ENCODE measurements at regions not wholly inside any gene's neighbourhood (a gene's known extent, or its start where the extent isn't known, plus 50 kb on each side); places are given as distances from the start of the nearest gene placed in this dataset.
"Not testable (repeated sequence)": the region's sequence is repeated elsewhere in the genome, so short reads cannot be mapped to it uniquely, and the experiment has no call there.

GRCh38 chr10:36533861-36534260 lies 591.5 kb upstream of the ANKRD30A start:
- FAIRE-seq (no peak), DNase-seq (ENCODE audit: insufficient read length, low spot score) (no peak)
- TF ChIP-seq TAF1 (IDR thresholded peaks at IDR 0.05; ENCODE audit: low read depth, low read length) (no peak), POLR2AphosphoS5 (IDR thresholded peaks at IDR 0.05; ENCODE audit: low read depth, low read length) (no peak), PAX5 (IDR thresholded peaks at IDR 0.05; ENCODE audit: insufficient read depth, low read length, severe bottlenecking) (no peak), SPI1 (IDR thresholded peaks at IDR 0.05; ENCODE audit: low read depth, low read length) (no peak), POLR2A (IDR thresholded peaks at IDR 0.05; ENCODE audit: low read depth, low read length) (no peak), POU2F2 (IDR thresholded peaks at IDR 0.05; ENCODE audit: low read depth, low read length) (no peak)

GRCh38 chr10:36533316-36533715 lies 592.1 kb upstream of the ANKRD30A start:
- TF ChIP-seq PAX5 (IDR thresholded peaks at IDR 0.05; ENCODE audit: insufficient read depth, low read length, severe bottlenecking) (no peak), SPI1 (IDR thresholded peaks at IDR 0.05; ENCODE audit: low read depth, low read length) (no peak), TAF1 (IDR thresholded peaks at IDR 0.05; ENCODE audit: low read depth, low read length) (no peak), POLR2AphosphoS5 (IDR thresholded peaks at IDR 0.05; ENCODE audit: low read depth, low read length) (no peak), POU2F2 (IDR thresholded peaks at IDR 0.05; ENCODE audit: low read depth, low read length) (no peak), POLR2A (IDR thresholded peaks at IDR 0.05; ENCODE audit: low read depth, low read length) (no peak)
- FAIRE-seq, result no peak
- no peak for DNase-seq (ENCODE audit: insufficient read length, low spot score)

GRCh38 chr10:36531621-36532020 lies 593.8 kb upstream of the ANKRD30A start:
- DNase-seq (ENCODE audit: insufficient read length, low spot score), result no peak
- TF ChIP-seq POU2F2 (IDR thresholded peaks at IDR 0.05; ENCODE audit: low read depth, low read length) (no peak), PAX5 (IDR thresholded peaks at IDR 0.05; ENCODE audit: insufficient read depth, low read length, severe bottlenecking) (no peak), SPI1 (IDR thresholded peaks at IDR 0.05; ENCODE audit: low read depth, low read length) (no peak), POLR2AphosphoS5 (IDR thresholded peaks at IDR 0.05; ENCODE audit: low read depth, low read length) (no peak), TAF1 (IDR thresholded peaks at IDR 0.05; ENCODE audit: low read depth, low read length) (no peak), POLR2A (IDR thresholded peaks at IDR 0.05; ENCODE audit: low read depth, low read length) (no peak)
- FAIRE-seq, result no peak

GRCh38 chr10:36526033-36526432 lies 599.4 kb upstream of the ANKRD30A start:
- FAIRE-seq (no peak), DNase-seq (ENCODE audit: insufficient read length, low spot score) (no peak)
- TF ChIP-seq POU2F2 (IDR thresholded peaks at IDR 0.05; ENCODE audit: low read depth, low read length), result no peak
- TF ChIP-seq POLR2A (IDR thresholded peaks at IDR 0.05; ENCODE audit: low read depth, low read length), result no peak

GRCh38 chr10:36524126-36524525 lies 601.3 kb upstream of the ANKRD30A start:
- not testable (repeated sequence) for FAIRE-seq

GRCh38 chr10:36519909-36520308 lies 605.5 kb upstream of the ANKRD30A start:
- FAIRE-seq (no peak), DNase-seq (ENCODE audit: insufficient read length, low spot score) (no peak)
- TF ChIP-seq SPI1 (IDR thresholded peaks at IDR 0.05; ENCODE audit: low read depth, low read length), result no peak
- no peak for TF ChIP-seq POU2F2 (IDR thresholded peaks at IDR 0.05; ENCODE audit: low read depth, low read length)
- TF ChIP-seq POLR2A (IDR thresholded peaks at IDR 0.05; ENCODE audit: low read depth, low read length), result no peak
- no peak for TF ChIP-seq TAF1 (IDR thresholded peaks at IDR 0.05; ENCODE audit: low read depth, low read length)
- TF ChIP-seq POLR2AphosphoS5 (IDR thresholded peaks at IDR 0.05; ENCODE audit: low read depth, low read length), result no peak
- no peak for TF ChIP-seq PAX5 (IDR thresholded peaks at IDR 0.05; ENCODE audit: insufficient read depth, low read length, severe bottlenecking)

More at GRCh38 chr10:36524126-36524525, 601.3 kb upstream of the ANKRD30A start:
- not testable (repeated sequence) for DNase-seq (ENCODE audit: insufficient read length, low spot score)

GRCh38 chr10:36516281-36516680 lies 609.1 kb upstream of the ANKRD30A start:
- no peak for FAIRE-seq
- DNase-seq (ENCODE audit: insufficient read length, low spot score), result no peak
- TF ChIP-seq SPI1 (IDR thresholded peaks at IDR 0.05; ENCODE audit: low read depth, low read length) (no peak), POLR2A (IDR thresholded peaks at IDR 0.05; ENCODE audit: low read depth, low read length) (no peak), POLR2AphosphoS5 (IDR thresholded peaks at IDR 0.05; ENCODE audit: low read depth, low read length) (no peak), POU2F2 (IDR thresholded peaks at IDR 0.05; ENCODE audit: low read depth, low read length) (no peak)

GRCh38 chr10:36515319-36515718 lies 610.1 kb upstream of the ANKRD30A start:
- DNase-seq (ENCODE audit: insufficient read length, low spot score) (no peak), FAIRE-seq (no peak)
- no peak for TF ChIP-seq POU2F2 (IDR thresholded peaks at IDR 0.05; ENCODE audit: low read depth, low read length)
- no peak for TF ChIP-seq POLR2A (IDR thresholded peaks at IDR 0.05; ENCODE audit: low read depth, low read length)
- TF ChIP-seq TAF1 (IDR thresholded peaks at IDR 0.05; ENCODE audit: low read depth, low read length), result no peak
- TF ChIP-seq POLR2AphosphoS5 (IDR thresholded peaks at IDR 0.05; ENCODE audit: low read depth, low read length), result no peak
- TF ChIP-seq SPI1 (IDR thresholded peaks at IDR 0.05; ENCODE audit: low read depth, low read length), result no peak
- TF ChIP-seq PAX5 (IDR thresholded peaks at IDR 0.05; ENCODE audit: insufficient read depth, low read length, severe bottlenecking), result no peak

- FAIRE-seq, result no peak
- TF ChIP-seq POLR2AphosphoS5 (IDR thresholded peaks at IDR 0.05; ENCODE audit: low read depth, low read length) (no peak), PAX5 (IDR thresholded peaks at IDR 0.05; ENCODE audit: insufficient read depth, low read length, severe bottlenecking) (no peak), POLR2A (IDR thresholded peaks at IDR 0.05; ENCODE audit: low read depth, low read length) (no peak), SPI1 (IDR thresholded peaks at IDR 0.05; ENCODE audit: low read depth, low read length) (no peak), POU2F2 (IDR thresholded peaks at IDR 0.05; ENCODE audit: low read depth, low read length) (no peak), TAF1 (IDR thresholded peaks at IDR 0.05; ENCODE audit: low read depth, low read length) (no peak)
- no peak for DNase-seq (ENCODE audit: insufficient read length, low spot score)
Observed at GRCh38 chr10:36507715-36508114, 617.7 kb upstream of the ANKRD30A start.

- TF ChIP-seq POU2F2 (IDR thresholded peaks at IDR 0.05; ENCODE audit: low read depth, low read length) (no peak), POLR2A (IDR thresholded peaks at IDR 0.05; ENCODE audit: low read depth, low read length) (no peak), POLR2AphosphoS5 (IDR thresholded peaks at IDR 0.05; ENCODE audit: low read depth, low read length) (no peak), TAF1 (IDR thresholded peaks at IDR 0.05; ENCODE audit: low read depth, low read length) (no peak), SPI1 (IDR thresholded peaks at IDR 0.05; ENCODE audit: low read depth, low read length) (no peak), PAX5 (IDR thresholded peaks at IDR 0.05; ENCODE audit: insufficient read depth, low read length, severe bottlenecking) (no peak)
- no peak for DNase-seq (ENCODE audit: insufficient read length, low spot score)
- FAIRE-seq, result no peak
Observed at GRCh38 chr10:36506697-36507496, 618.5 kb upstream of the ANKRD30A start.

Measured in GM12891 (cell line).